HEK293T (cell line): ENCODE measurements at regions not wholly inside any gene's neighbourhood (a gene's known extent, or its start where the extent isn't known, plus 50 kb on each side); places are given as distances from the start of the nearest gene placed in this dataset.

Experiments
- ARNT ChIP-seq: fragments of 450-650 bp; IDR thresholded peaks from 2 replicates; pipeline ENCODE4 v1.6.1; 2017; ENCODE audit warnings: mild to moderate bottlenecking
- BHLHE40 ChIP-seq: fragments of 450-650 bp; IDR thresholded peaks from 2 replicates; pipeline ENCODE4 v1.6.1; 2016; ENCODE audit warnings: mild to moderate bottlenecking, moderate library complexity, borderline replicate concordance
- CTBP1 ChIP-seq: fragments of 450-650 bp; IDR thresholded peaks from 2 replicates; pipeline ENCODE4 v1.6.1; 2016; ENCODE audit warnings: borderline replicate concordance
- ELF4 ChIP-seq: fragments of 450-650 bp; IDR thresholded peaks from 2 replicates; pipeline ENCODE4 v1.6.1; 2017; ENCODE audit warnings: antibody characterized with exemption
- FOXM1 ChIP-seq: fragments of 450-650 bp; IDR thresholded peaks from 2 replicates; pipeline ENCODE4 v1.6.1; 2017; ENCODE audit warnings: mild to moderate bottlenecking, borderline replicate concordance
- NFRKB ChIP-seq: fragments of 450-650 bp; IDR thresholded peaks from 2 replicates; pipeline ENCODE4 v1.6.1; 2016; ENCODE audit warnings: mild to moderate bottlenecking, moderate library complexity
- SP1 ChIP-seq: fragments of 450-650 bp; IDR thresholded peaks from 2 replicates; pipeline ENCODE4 v1.6.1; 2017
- SUZ12 ChIP-seq: fragments of 450-650 bp; IDR thresholded peaks from 2 replicates; pipeline ENCODE4 v1.6.1; 2016; ENCODE audit warnings: mild to moderate bottlenecking
- TARDBP ChIP-seq: fragments of 450-650 bp; IDR thresholded peaks from 2 replicates; pipeline ENCODE4 v1.6.1; 2016

DNA sequence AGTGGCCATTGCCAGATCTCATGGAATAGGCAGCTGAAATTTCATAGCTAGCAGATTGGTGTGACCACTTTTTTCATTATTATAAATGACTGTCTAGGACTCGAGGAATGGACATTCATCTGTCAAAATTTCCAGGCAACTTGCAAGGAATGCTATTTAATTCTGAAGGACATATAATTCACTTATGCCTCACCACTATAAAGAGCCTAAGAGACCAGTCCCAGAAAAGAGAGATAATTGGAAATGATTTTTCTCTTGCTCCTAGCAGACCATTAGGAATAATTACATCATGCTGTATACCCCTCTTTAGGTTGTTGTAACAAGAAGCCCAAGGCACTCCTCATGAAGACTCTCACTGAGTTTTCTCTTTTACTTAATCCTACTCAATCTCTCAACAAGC, 557.4 kb upstream of the RAB6C start:
- TF ChIP-seq TARDBP (no peak), FOXM1 (no peak), ELF4 (no peak), SUZ12 (no peak), NFRKB (no peak), BHLHE40 (no peak), ARNT (no peak), SP1 (no peak), CTBP1 (no peak)
